K562 (cell line): ENCODE measurements at regions not wholly inside any gene's neighbourhood (a gene's known extent, or its start where the extent isn't known, plus 50 kb on each side); places are given as distances from the start of the nearest gene placed in this dataset.

ENCODE experiments used
- ATF1 ChIP-seq, 2 experiments: fragments of 450-650 bp in 1 of 2; IDR thresholded peaks; 2 replicates each; pipeline ENCODE4 v1.6.1; 2016; ENCODE audit warnings: missing compliant biosample characterization in 1 of 2, missing genetic modification characterization in 1 of 2
- BRCA1 ChIP-seq, 2 experiments: fragments of 450-650 bp in 1 of 2; sonication (generic) in 1 of 2; formaldehyde crosslinking in 1 of 2; IDR thresholded peaks; 2 replicates each; pipeline versions ENCODE4 v1.5.0 to v1.6.1; 2017 to 2020; ENCODE audit warnings: mild to moderate bottlenecking in 1 of 2, missing genetic modification reagents in 1 of 2
- CEBPB ChIP-seq: fragments of 450-650 bp; IDR thresholded peaks from 2 replicates; pipeline ENCODE4 v1.6.1; 2016; ENCODE audit warnings: missing genetic modification characterization, missing compliant biosample characterization
- HDAC1 ChIP-seq, 2 experiments: fragments of 450-650 bp; IDR thresholded peaks; 2 replicates each; pipeline ENCODE4 v1.6.1; 2016 to 2017; ENCODE audit warnings: inconsistent platforms in 1 of 2, mild to moderate bottlenecking in 1 of 2, moderate library complexity in 1 of 2
- HOMEZ ChIP-seq: fragments of 250-450 bp; sonication (Bioruptor Pico); IDR thresholded peaks from 2 replicates; pipeline ENCODE4 v1.4.0; 2020; ENCODE audit warnings: mild to moderate bottlenecking, moderate library complexity
- LCOR ChIP-seq: sonication (generic); formaldehyde crosslinking; IDR thresholded peaks from 2 replicates; pipeline ENCODE4 v1.8.0; 2022; ENCODE audit warnings: mild to moderate bottlenecking, missing genetic modification reagents
- MAFK ChIP-seq: IDR thresholded peaks from 2 replicates; pipeline ENCODE4 v1.6.1; 2011; ENCODE audit warnings: low read length, improper control_type of control experiment
- MBD1 ChIP-seq: fragments of 250-450 bp; sonication (Bioruptor Pico); IDR thresholded peaks from 2 replicates; pipeline ENCODE4 v1.8.0; 2022; ENCODE audit warnings: inconsistent platforms
- MCM2 ChIP-seq: fragments of 450-650 bp; IDR thresholded peaks from 2 replicates; pipeline ENCODE4 v1.6.1; 2017; ENCODE audit warnings: low read depth, mild to moderate bottlenecking
- MXD1 ChIP-seq: fragments of 250-450 bp; sonication (Bioruptor Pico); IDR thresholded peaks from 2 replicates; pipeline ENCODE4 v1.8.0; 2021; ENCODE audit warnings: borderline replicate concordance, mild to moderate bottlenecking, moderate library complexity; ENCODE audit not compliant: poor library complexity, severe bottlenecking
- NFE2L1 ChIP-seq: fragments of 450-650 bp; IDR thresholded peaks from 2 replicates; pipeline ENCODE4 v1.6.1; 2016; ENCODE audit warnings: missing genetic modification characterization, low read depth, mild to moderate bottlenecking, missing compliant biosample characterization, moderate library complexity, borderline replicate concordance
- NFRKB ChIP-seq: fragments of 450-650 bp; IDR thresholded peaks from 2 replicates; pipeline ENCODE4 v1.6.1; 2016; ENCODE audit warnings: low read depth
- PTBP1 ChIP-seq: fragments of 200-400 bp; formaldehyde crosslinking; IDR thresholded peaks from 2 replicates; pipeline ENCODE4 v1.6.1; 2017; ENCODE audit warnings: low read depth, low read length
- RBBP5 ChIP-seq: fragments of 200-600 bp; sonication (generic); IDR thresholded peaks from 2 replicates; pipeline ENCODE4 v1.6.1; 2012; ENCODE audit warnings: borderline replicate concordance, mild to moderate bottlenecking, low read length, control low read depth, inconsistent platforms; ENCODE audit not compliant: insufficient read depth, poor library complexity, severe bottlenecking
- RBM15 ChIP-seq: fragments of 200-400 bp; formaldehyde crosslinking; IDR thresholded peaks from 2 replicates; pipeline ENCODE4 v1.6.1; 2018; ENCODE audit warnings: mild to moderate bottlenecking, low read length, moderate library complexity; ENCODE audit not compliant: insufficient read depth
- SIN3A ChIP-seq, 2 experiments: fragments of 150-350 bp in 1 of 2; IDR thresholded peaks; 2 replicates each; pipeline ENCODE4 v1.6.1; 2011 to 2016; ENCODE audit warnings: borderline replicate concordance in 2 of 2, low read depth in 2 of 2, low read length in 2 of 2, mild to moderate bottlenecking in 2 of 2, moderate library complexity in 2 of 2; ENCODE audit not compliant: control insufficient read depth in 1 of 2
- TAF7 ChIP-seq: fragments of 450-650 bp; IDR thresholded peaks from 2 replicates; pipeline ENCODE4 v1.6.1; 2016; ENCODE audit warnings: missing genetic modification characterization, missing compliant biosample characterization
- TCF7 ChIP-seq: sonication (generic); IDR thresholded peaks from 2 replicates; pipeline ENCODE4 v1.6.1; 2016; ENCODE audit warnings: antibody characterized with exemption, borderline replicate concordance
- ZNF133 ChIP-seq: fragments of 250-450 bp; sonication (Bioruptor Pico); IDR thresholded peaks from 2 replicates; pipeline ENCODE4 v1.4.0; 2020; ENCODE audit warnings: mild to moderate bottlenecking
- ZNF175 ChIP-seq: fragments of 200-800 bp; sonication (Bioruptor generic); IDR thresholded peaks from 2 replicates; pipeline ENCODE4 v1.6.1; 2016; ENCODE audit warnings: low read depth, mild to moderate bottlenecking, missing genetic modification characterization, missing compliant biosample characterization
- ZNF224 ChIP-seq: sonication (generic); formaldehyde crosslinking; IDR thresholded peaks from 2 replicates; pipeline ENCODE4 v1.8.0; 2022; ENCODE audit warnings: mild to moderate bottlenecking, missing genetic modification reagents
- ZNF316 ChIP-seq: fragments of 450-650 bp; IDR thresholded peaks from 2 replicates; pipeline ENCODE4 v1.6.1; 2016
- ZNF668 ChIP-seq: fragments of 250-450 bp; sonication (Bioruptor Pico); IDR thresholded peaks from 2 replicates; pipeline ENCODE4 v1.8.0; 2022; ENCODE audit warnings: mild to moderate bottlenecking, inconsistent platforms
- ZNF77 ChIP-seq: fragments of 250-450 bp; sonication (Bioruptor Pico); IDR thresholded peaks from 2 replicates; pipeline ENCODE4 v1.5.0; 2020
- ZZZ3 ChIP-seq: fragments of 450-650 bp; IDR thresholded peaks from 2 replicates; pipeline ENCODE4 v1.6.1; 2016; ENCODE audit warnings: antibody characterized with exemption, mild to moderate bottlenecking, moderate library complexity
- TF ChIP-seq, protein P1 (sequence below): fragments of 250-450 bp; sonication (Bioruptor Pico); IDR thresholded peaks from 2 replicates; pipeline ENCODE4 v1.8.0; 2021; ENCODE audit warnings: moderate library complexity, mild to moderate bottlenecking, inconsistent platforms

DNA sequence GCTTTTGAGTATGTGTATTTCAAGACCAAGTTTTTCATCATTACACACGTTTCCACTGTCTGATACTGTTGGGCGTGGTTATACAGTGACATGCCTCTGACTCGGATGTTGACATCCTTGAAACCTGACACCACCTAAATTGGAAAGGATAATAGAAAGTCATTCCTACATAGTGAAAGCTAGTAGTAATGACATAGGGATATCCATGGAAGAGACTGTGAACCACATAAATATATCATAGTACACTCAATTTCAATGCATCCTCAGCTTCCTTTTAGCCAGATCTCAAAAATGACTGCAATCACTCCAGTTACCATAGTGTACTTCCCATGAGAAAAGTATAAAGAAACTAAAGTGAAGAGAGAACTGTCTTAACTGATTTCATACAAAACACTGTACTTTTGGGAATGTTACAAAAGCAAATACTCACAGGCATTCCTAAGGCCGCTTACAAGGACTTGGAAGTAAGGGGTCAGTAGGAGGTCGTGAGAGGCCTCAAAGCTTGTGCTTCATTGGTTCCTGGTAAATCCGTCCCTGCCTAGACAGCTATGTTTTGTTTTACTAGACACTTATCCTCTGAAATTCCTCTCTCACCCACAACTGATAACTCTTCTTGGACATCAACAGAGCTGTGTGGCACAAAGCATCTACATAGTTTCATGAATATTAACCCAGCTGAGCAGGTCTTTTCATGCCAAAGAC, 71.8 kb upstream of the VWDE start (continued):
- no peak for TF ChIP-seq ZNF224 (CRISPR knock-in tag)
- no peak for TF ChIP-seq NFE2L1 (tag)
- no peak for TF ChIP-seq BRCA1 (IDR thresholded peaks at IDR 0.05)
- TF ChIP-seq BRCA1 (CRISPR knock-in tag; IDR thresholded peaks at IDR 0.05) = no peak
- TF ChIP-seq ZNF133 (CRISPR knock-in tag) = no peak
- no peak for TF ChIP-seq RBBP5
- peak; percentile 74 for TF ChIP-seq CEBPB (tag)
- TF ChIP-seq SIN3A (IDR thresholded peaks at IDR 0.05; ENCODE audit: borderline replicate concordance in 2 of 2, control insufficient read depth in 1 of 2, low read depth in 2 of 2, low read length in 2 of 2) = no peak
- TF ChIP-seq PTBP1 = no peak
- TF ChIP-seq MXD1 (CRISPR knock-in tag) = no peak
- peak; percentile 19; the same call in 1 of the 2 replicates for TF ChIP-seq MAFK
- no peak for TF ChIP-seq HOMEZ (CRISPR knock-in tag)
- TF ChIP-seq ZZZ3 = no peak
- TF ChIP-seq NFRKB = 0 out of 2 replicates have a peak, but pooled peaks have one; percentile 29
- no peak for TF ChIP-seq TAF7 (tag)
- TF ChIP-seq ZNF668 (CRISPR knock-in tag) = no peak
- TF ChIP-seq ZNF77 (CRISPR knock-in tag) = no peak
- TF ChIP-seq HDAC1 (IDR thresholded peaks at IDR 0.05) = no peak
- TF ChIP-seq, protein P1, sequence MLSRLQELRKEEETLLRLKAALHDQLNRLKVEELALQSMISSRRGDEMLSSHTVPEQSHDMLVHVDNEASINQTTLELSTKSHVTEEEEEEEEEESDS (CRISPR knock-in tag) = no peak
- peak; percentile 49; the same call in 1 of the 2 replicates for TF ChIP-seq ZNF316
- TF ChIP-seq LCOR (CRISPR knock-in tag) = no peak
- TF ChIP-seq RBM15 = no peak
- TF ChIP-seq MCM2 = no peak
- no peak for TF ChIP-seq ATF1 (CRISPR knock-in tag; IDR thresholded peaks at IDR 0.05)
- peak; percentile 78 for TF ChIP-seq ATF1 (tag; IDR thresholded peaks at IDR 0.05)
- no peak for TF ChIP-seq ZNF175 (CRISPR knock-in tag)
- no peak for TF ChIP-seq MBD1 (CRISPR knock-in tag)
- TF ChIP-seq TCF7 = no peak
